Fibroblast of skin of back (primary cell): ENCODE measurements at regions not wholly inside any gene's neighbourhood (a gene's known extent, or its start where the extent isn't known, plus 50 kb on each side); places are given as distances from the start of the nearest gene placed in this dataset.

Experiments
- DNase-seq: peaks from one replicate; pipeline ENCODE4 v3.0.0-alpha.2; 2013

DNA sequence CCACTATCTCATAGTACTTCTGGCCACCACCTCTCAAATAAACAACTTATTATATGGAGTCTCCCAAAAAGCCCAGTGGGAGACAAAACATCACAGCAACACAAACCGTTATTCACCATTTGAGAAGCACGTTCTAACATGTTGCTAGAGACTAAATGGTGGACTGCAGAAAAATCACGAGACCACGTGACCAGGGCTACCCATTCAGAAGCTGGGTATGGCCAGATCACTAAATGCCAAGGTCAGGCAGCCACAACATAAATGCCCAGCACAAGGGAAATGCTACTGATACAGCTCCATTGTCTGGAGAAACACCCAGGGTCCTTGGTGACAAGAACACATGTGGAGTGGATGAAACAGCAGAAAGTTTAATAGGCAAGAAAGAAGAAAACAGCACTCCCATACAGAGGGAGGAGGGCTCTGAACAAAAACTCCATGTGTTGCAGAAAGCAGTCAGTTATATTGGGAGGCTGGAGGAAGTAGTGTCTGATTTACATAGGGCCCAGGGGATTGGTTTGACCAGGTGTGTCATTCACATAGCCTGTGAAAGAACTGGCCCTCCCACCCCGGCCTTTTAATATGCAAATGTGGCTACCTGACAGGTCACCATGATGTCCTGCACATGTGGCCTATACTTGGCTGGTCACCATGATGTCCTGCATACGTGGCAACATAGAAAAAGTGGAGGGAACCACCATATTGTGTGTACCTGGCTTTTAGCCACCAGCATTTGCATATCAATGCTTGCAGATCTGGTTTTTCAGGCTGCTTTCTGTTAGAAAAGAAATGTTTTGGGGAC lies 97.2 kb downstream of the TRIM36 start:
- no peak for DNase-seq

DNA sequence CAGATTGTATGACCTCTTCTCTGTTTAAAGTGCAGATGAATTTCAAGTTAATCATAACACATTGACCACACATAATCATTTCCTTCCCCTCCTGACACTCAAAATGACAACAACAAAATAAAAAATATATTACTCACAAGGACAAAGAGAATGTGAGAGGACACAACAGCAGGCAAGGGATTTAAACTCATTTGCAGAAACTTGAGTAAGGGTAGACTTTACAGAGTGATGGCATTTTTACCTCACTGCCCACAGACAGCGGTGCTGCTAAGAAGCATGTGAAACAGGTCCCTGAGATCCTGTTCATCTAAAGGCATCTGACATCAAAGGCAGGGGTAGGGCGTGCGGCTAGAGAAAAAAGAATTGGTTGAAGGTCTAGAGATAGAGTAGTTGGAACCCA lies 99.0 kb downstream of the TRIM36 start:
- DNase-seq, result no peak

- peak; percentile 67 for DNase-seq
Observed at GRCh38 chr5:115069087-115069968, 100.4 kb downstream of the TRIM36 start.

DNA sequence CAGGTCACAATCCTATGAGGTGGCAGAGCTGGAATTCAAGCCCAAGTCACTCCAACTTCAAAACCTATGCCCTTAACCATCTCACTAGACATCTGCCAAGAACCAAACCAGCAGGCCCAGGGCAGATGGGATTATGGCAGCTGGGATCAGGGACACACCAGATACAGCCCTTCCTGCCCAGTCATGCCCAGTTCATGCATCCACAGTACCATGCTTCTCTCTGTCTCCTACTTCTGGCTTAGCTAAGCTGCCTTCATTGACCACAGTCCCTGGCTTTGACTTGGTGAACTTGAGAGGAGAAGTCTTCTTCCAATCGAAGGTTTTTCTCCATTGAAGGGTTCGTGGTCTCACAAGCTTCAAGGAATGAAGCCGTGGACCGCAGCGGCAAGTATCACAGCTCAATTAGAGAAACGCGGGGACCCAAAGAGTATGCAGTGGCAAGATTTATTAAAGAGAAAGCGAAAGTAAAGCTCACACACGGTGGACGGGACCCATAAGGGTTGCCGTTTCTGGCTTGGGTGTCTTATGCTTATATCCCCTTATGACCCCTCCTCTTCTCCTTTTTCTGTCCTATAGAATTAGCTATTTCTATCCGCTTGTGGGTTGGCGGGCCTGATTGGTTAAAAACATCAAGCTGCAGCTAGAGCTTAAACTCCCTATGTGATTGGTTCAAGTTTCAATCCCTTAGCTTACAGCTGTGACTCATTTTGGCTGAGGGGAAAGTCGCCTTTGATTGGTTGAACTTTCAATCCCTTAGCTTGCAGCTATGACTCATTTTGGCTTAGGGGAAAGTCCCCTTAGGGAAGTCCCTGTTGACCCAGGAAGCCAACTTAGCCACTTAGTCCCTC lies 101.2 kb downstream of the TRIM36 start:
- DNase-seq, result peak; percentile 71

DNA sequence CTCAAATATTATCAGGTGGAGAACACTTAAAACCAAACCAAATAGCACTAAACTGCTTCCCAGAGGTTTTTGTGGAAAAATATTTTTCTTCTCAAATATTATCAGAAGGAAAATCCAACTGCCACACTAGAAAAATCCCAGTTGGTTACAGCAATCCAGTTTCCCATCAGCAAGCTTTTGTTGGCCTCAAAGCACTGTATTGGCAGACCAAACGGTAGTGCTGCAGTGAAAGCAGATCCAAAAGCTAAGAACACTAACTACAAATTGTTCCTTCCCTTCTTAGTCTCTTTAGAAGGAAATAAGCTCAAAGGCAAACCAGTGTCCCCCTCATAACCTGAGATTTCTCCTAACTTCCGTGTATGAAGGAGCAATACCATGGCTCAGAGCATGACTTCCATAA lies 105.3 kb downstream of the TRIM36 start:
- DNase-seq, result no peak

GRCh38 chr5:115054387-115054951 lies 115.2 kb downstream of the TRIM36 start:
- DNase-seq, result no peak

DNA sequence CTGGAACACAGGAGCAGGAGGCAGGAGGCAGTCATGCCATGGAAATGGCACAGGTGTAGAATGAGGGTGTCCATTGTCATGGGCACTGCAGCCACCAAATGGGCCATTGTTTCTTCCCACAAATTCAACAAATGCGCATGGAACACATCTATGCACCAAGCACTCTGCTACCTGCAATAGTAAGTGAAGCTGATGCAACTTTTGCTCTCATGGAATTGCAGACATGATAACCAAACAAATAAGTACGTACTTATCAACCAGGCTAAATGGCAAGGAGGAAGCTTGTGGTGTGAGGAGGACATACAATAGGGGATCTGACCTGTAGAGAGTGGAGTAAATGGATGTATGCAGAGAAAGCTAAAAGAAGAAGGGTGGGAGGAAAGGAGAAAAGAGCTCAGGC lies 116.8 kb downstream of the TRIM36 start:
- no peak for DNase-seq

DNA sequence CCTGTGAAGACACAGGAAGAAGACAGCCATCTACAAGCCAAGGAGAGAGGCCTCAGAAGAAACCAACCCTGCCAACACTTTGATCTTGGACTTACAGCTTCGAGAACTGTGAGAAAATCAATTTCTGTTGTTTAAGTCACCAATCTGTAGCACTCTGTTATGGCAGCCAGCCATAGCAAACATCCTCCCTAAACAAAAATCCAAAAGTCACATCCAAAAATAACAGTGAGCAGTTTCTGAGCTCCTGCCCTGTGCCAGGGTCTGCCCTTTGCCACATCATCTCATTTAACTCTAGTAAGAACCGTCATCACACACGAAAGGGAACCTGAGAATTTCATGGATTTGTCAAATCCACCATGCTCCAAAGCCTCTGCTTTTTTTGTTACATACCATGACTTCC lies 118.8 kb downstream of the TRIM36 start:
- DNase-seq, result peak; percentile 34

- DNase-seq, result peak; percentile 33
Observed at GRCh38 chr5:115033861-115034260, 135.8 kb downstream of the TRIM36 start.

DNA sequence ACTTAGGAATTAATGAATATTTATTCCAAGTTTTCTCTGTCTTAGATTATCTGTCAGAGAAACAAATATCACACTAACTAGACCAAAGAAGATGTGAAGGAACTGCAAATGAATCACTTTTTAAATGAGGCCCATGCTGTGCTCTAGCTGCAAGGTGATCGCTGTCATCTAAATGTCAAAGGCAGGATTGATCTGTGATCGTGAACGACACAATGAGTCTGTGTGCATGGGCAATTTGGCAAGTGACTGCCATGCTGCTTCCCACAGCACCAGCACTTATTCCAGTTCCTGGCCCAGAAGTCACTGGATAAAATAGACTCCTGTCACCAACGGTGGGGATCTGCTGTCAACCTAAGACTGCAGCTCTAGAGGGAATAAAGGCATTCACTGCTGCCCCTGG lies 141.2 kb downstream of the TRIM36 start:
- DNase-seq, result no peak

GRCh38 chr5:115024922-115025321 lies 144.8 kb downstream of the TRIM36 start:
- no peak for DNase-seq

DNA sequence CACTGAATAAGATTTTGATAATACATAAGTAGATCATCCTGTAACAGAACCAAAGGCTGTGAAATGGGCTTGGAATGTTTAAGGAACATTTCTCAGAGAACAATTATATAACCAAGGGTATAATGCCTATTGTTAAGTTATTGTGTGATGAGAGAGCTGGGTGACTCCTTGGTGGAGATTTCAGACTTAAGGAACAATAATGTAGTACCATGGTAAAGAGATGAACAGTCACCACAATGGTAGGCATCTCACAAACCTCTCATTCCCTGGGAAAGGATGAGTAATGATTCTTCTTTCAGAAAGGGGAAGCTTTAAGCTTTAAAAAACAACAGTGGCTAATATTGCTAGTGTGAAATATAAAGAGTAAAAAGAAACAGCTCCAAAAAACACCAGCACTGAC lies 147.4 kb downstream of the TRIM36 start:
- peak; percentile 74 for DNase-seq

DNA sequence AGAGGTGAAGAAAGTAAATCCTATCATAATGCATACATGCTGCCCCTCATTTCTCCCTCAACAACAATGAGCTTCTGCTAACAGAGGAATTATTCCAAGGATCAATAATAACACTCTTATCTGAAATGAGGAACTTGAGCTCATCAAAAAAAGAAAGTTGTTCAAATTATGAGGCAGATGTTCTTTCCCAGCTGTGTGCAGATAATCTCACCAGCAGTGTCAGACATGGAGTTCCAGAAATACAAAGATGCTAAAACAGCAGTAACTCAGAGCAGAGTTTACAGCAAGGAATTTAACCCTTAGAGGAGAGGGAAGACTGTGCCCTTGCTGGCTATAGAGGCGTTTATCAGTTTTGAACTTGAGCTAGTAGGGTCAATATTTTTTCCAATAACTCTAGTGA lies 153.1 kb downstream of the TRIM36 start:
- no peak for DNase-seq

DNA sequence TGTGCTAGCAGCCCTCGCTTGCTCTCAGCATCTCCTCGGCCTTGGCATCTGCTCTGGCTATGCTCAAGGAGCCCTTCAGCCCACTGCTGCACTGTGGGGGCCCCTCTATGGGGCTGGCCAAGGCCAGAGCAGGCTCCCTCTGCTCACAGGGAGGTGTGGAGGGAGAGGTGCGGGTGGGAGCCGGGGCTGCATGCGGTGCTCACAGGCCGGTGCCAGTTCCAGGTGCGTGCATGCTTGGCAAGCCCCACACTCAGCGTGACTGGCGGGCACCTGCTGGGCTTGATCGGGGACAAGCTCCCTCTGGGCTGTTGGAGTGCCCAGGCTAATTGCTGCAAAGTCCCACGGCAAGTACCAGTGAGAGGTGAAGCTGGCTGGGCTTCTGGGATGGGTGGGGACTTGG lies 170.5 kb downstream of the TRIM36 start:
- no peak for DNase-seq

DNA sequence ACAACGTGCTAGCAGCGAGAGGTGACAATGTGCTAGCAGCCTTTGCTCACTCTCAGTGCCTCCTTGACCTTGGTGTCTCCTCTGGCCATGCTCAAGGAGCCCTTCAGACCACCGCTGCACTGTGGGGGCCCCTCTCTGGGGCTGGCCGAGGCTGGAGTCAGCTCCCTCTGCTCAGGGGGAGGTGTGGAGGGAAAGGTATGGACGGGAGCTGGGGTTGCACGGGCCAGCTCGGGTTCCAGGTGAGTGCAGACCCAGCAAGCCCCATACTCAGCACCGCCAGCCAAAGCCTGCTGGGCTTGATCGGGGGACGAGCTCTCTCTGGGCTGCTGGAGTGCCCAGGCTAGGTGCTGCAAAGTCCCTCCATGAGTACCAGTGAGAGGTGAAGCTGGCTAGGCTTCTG lies 180.2 kb downstream of the TRIM36 start:
- DNase-seq, result no peak

GRCh38 chr5:114988096-114988495 lies 181.6 kb downstream of the TRIM36 start:
- no peak for DNase-seq

DNA sequence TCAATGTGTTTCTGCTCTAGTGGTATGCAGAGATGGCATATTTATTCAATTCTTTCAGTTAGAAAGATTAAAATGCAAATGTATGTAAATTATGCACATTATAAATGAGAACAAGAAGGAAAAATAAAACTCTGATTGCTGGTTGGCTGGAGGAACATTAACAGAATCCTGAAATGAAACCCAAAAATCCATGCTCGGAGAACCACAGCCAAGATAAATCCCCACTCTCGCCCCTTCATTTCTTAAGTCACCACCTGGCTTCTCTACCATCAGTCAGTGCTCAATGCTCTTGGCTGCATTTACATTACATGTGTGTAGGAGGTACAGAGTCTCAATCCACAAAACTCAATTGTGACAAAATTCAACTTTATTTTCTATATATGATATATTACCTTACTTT lies 184.9 kb downstream of the TRIM36 start:
- DNase-seq, result no peak

GRCh38 chr5:114981111-114981510 lies 188.6 kb downstream of the TRIM36 start:
- DNase-seq, result no peak

DNA sequence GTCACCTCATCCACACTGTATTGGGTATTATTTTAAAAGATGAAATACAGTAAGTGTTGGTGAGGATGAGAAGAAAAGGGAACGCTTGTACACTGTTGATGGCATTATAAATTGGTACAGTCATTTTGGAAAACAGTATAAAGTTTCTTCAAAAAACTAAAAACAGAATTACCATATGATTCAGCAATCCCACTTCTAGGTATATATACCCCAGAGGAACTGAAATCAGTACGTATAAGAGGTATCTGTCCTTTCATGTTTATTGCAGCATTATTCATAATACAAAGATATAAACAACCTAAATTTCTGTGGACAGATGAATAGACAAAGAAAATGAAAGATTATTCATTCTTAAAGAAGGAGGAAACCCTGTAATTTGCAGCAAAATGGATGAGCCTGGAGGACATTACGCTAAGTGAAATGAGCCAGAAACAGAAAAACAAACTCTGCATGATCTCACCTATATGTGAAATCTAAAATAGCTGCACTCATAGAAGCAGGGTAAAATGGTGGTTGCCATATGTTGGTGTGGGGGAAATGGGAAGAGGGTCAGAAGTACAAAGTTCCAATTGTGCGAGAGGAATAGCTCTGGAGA lies 191.6 kb downstream of the TRIM36 start:
- no peak for DNase-seq

DNA sequence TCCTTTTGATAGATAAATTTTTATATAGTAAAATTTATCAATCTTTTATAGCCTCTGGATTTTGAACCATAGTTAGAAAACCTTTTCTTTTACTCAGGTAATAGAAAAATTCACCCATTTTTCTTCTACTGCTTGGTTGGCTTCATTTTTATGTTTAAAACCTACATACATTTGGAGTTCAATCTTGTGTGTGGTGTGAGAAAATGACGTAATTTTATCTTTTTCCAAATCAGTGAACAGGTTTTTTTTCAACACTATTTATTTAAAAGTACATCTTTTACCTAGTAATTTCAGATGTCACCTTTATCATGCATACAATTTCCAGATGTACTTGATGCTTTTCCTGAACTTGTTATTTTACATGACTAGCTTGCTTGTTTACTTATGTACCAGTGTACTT lies 200.2 kb downstream of the TRIM36 start:
- no peak for DNase-seq

- peak; percentile 42 for DNase-seq
Observed at GRCh38 chr5:114957384-114957783, 212.3 kb downstream of the TRIM36 start.

- DNase-seq, result no peak
Observed at GRCh38 chr5:114953565-114953964, 216.1 kb downstream of the TRIM36 start.
